Activated CD4-positive, alpha-beta T cell treated with anti-CD3 and anti-CD28 coated beads for 48 hours (primary cell): ENCODE measurements at regions not wholly inside any gene's neighbourhood (a gene's known extent, or its start where the extent isn't known, plus 50 kb on each side); places are given as distances from the start of the nearest gene placed in this dataset.

Experiments
- DNase-seq: peaks from one replicate; pipeline ENCODE4 v3.0.0-alpha.2; 2020

- no peak for DNase-seq
These were observed 118.5 kb downstream of the FOXA2 start for GRCh38 chr20:22465622-22466446.

DNA sequence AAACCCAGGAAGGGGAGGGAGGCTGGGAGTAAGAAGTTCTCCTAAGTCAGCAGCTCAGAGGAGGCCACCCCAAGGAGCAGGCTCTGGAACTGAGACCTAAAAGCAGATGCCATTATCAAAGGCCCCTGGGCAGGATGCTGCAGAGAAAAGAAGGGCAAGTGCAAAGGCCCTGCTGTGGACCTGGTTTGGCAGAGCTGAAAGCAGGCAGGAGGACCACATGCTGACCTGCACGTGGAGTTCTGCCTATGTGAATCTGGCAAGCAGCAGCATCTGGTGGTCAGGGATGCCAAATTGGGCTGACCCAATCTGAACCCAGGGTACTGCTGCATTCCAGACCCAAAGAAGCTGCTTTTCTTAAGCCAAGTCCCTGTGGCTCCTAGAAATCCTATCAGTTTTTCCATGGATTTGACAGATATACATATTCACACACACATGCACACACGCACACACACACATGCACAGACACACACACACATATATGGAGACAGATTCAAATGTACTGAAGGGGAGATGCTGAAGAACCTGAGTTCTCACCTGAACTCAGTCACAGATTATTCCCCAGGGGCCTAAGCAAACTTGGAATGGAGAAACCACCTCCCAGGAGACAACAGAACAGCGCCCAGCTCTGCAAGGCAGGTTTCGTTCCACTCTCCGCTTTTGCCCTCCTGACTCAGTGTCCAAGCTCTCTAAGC is 119.9 kb downstream of the FOXA2 start:
- DNase-seq, result no peak

DNA sequence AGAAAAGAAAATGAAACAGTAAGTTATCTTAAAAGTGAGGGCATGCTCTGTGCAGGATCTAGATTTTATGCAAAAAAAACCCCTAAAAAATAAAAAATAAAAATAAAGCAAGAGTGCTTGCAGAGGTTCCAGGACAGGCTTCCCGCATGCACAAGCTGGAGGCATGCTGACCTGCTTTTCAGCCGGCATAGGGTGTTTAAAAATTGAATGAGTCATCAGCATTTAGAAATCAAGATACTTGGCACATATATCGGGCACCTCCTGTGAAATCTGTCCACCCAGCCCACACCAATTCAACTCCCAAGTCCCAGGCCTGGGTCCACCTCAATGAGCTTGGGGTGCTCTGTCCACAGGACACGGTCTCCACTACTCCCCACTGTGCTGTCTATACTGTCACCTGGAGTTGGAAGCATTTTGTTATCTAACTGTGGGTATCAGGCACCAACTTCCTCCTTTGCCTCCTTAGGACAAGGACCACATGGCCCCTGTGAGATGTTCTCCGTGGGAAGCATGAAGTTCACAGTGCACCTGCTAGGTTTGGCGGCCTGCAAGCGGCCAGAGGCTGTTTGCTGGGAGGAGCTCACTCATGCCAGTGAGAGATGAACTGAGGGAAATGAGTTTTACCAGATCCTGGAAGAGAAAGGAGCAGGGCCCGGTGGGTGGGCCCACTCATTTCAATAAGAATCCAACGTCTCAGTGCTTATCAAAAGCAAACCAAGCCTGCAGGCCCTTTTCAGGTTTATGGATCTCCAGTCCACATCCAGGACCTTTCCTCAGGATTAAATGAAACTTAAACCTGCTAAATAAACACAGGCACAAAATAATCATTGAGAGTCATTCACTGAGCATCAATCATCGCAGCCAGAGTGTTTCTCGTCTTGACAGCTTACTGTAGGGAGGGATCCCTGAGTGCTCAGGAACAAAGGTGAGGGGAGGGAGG is 121.1 kb downstream of the FOXA2 start:
- DNase-seq, result no peak

GRCh38 chr20:22460803-22461202 is 123.6 kb downstream of the FOXA2 start:
- DNase-seq, result no peak

GRCh38 chr20:22460231-22460630 is 124.1 kb downstream of the FOXA2 start:
- DNase-seq, result no peak

DNA sequence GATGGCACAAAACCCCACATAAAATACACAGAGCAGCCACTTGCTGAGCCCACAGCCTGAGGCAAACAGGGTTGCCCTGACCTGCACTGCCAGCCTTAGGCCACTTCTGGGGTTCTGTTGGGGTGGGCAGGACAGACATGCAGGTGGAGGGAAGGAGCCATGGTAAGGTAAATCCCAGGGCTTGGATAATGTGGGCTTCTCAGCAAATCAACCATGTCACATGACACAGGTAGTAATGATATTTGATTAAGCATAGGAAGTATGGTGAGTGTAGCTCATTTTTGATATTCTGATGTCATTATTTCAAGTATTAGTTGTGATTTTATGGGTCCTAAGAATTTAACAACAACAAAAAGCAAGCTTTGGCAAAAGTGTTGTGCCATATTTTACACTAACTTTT is 124.6 kb downstream of the FOXA2 start:
- DNase-seq, result no peak

GRCh38 chr20:22456109-22456508 is 128.3 kb downstream of the FOXA2 start:
- DNase-seq, result no peak

DNA sequence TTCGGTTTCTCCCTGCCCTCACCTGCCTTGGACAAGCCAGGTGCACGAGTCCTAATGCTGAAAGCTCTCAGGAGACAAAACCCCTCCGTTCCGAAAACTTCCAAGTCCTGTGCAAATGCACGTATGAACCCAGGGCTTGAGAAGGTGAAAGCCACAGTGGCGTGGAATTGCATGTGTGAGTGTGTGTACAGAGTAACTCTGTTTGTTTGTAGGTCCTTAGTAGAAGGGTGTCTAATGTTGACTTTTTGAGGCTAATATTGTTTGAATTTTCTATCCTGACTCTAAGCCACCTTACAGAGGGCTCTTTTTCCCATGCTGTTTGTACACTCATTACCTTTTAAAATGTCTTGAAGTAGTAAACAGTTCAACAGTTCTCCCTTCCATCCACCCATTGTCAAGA is 129.1 kb downstream of the FOXA2 start:
- no peak for DNase-seq

GRCh38 chr20:22453244-22454080 is 130.9 kb downstream of the FOXA2 start:
- DNase-seq, result no peak

- DNase-seq, result no peak
These were observed 131.8 kb downstream of the FOXA2 start for GRCh38 chr20:22452442-22453011.

- no peak for DNase-seq
These were observed 133.8 kb downstream of the FOXA2 start for GRCh38 chr20:22450537-22450936.

GRCh38 chr20:22449188-22449973 is 135.0 kb downstream of the FOXA2 start:
- DNase-seq, result no peak

DNA sequence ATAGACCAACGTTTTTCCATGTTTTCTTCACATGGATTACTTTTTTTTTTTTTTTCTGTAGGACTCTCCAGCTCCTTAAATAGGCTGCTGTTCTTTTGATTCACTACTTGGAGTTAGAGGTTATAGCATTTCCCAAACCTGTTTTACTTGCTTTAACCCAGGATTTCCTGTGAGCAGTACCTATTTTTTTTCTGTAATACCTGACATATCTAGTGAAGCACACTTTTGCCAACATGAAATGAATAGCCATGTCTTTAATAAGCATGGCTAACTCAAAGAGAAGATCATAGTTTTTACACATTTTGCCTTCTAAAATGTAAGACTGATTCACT is 137.0 kb downstream of the FOXA2 start:
- no peak for DNase-seq

DNA sequence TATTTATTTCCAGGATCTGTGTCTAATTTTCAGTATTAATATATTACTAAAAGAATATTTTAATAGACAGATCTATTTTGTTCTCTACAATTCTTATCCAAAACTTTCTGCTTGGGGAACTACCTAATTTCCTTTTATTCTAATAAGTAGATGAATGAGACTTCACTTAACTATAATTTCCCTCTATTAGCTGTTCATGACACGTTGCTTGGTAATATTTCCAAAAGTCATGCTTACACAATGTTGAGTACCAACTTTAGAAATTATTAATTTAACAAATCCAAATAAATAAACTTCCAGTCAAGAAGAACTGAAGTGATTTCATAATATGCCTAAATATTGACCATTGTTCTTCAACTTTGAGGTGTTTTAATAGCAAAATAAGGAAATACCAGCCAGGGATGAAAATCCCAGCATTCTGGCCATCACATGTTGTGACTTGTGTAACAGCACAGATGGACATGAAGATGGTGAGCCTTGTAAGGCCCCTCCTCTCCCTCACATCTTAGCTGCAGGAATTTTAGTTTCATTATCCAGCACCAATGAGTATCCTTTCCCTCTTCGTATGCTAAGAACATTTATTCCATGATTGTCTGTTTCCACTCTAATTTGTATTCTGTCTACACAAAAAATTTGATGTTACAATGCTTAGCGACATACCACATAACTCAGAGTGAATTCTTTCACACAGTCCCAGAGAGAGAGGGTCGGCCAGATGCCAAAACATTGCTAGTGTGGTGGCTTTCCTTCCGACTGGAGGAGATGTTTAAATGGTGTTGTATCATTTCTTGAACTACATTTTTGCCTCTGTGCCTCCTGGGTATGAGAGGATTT is 137.5 kb downstream of the FOXA2 start:
- no peak for DNase-seq

- DNase-seq, result no peak
These were observed 142.1 kb downstream of the FOXA2 start for GRCh38 chr20:22442318-22442717.

GRCh38 chr20:22438926-22439325 is 145.4 kb downstream of the FOXA2 start:
- DNase-seq, result no peak

GRCh38 chr20:22438346-22438745 is 146.0 kb downstream of the FOXA2 start:
- DNase-seq, result no peak

GRCh38 chr20:22437354-22437753 is 147.0 kb downstream of the FOXA2 start:
- no peak for DNase-seq

DNA sequence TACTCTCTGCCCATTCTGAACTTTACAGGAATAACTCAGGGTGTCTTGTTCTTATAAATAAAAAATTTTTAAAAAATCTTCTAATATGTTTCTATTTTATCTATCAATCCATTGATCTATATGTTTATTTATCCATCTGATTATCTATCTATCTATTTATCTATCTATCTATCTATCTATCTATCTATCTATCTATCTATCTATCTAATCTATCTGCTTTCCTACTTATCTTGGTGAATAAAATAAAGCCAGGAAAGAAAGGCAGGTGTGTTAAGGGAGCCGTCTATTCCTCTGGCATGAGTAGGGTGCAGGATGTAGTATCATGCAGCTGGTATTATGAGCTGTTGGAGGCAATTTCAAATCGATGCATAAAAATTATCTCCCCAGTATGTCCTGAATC is 153.0 kb downstream of the FOXA2 start:
- no peak for DNase-seq

DNA sequence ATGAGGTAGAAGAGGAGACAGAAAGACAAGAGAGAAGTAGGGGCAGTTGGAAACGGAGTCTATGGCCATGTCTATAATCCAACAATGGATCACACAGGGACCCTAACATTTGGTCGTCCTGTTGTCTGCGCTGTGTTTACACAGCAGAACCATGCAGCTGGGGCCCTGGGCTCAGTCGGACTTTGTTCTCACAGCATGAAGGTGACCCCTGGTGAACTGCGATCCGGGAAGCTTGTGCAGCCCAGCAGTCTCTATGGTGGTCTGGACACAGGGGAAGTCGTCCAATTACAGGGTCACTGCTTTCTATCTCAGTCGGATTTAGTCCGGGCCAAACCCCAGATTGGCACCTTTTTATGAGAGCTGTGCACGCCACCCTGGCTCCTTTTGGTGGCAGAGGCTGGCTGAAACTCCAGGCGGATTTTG is 153.6 kb downstream of the FOXA2 start:
- DNase-seq, result no peak
